ENCODE measurements at regions not wholly inside any gene's neighbourhood (a gene's known extent, or its start where the extent isn't known, plus 50 kb on each side); places are given as distances from the start of the nearest gene placed in this dataset.
A peak's percentile ranks its signal among the peaks of the same experiment; 100 is the strongest.

DNA sequence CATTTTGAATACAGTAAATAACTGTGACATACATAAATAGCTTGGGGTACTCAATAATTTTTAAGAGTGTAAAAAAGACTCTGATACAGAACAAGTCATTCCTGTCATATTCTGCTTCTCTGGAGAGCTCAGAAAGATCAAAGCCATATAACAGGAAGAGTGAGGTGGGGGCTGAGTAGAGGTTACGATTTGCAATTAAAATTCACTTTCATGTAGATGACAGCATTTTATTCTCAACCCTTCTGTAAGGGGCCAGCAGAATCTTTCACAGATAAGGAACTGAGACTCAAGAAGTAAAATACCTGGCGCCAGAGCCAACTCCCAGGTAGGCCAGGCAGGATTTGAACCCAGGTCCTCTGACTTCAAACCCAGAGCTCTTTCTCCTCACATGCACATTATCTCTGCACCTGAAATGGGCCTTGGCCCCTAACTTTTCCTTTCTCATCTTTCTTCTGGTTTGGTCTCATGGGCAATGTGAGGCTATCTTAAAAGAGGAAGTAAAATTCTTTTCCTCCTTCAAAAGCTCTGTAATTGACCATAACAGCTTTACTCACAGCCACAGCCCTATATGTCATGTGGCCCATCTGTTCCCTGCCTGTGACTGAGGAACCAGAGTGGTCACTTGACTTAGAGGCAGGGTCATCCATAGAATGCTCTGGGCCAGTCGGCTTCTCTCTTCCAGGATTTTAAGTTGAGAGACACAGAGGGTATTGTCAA lies 80.9 kb upstream of the SYT6 start:
- 45% methylated on average over 3 of the region's 3 CpGs for WGBS
- Histone ChIP-seq H3K27ac (ENCODE audit: low read depth in 1 of 2, low read length in 1 of 2) (no peak overlapping the region), H3K4me1 (ENCODE audit: control insufficient read depth in 2 of 2, insufficient read depth in 2 of 2, low read length in 2 of 2) (peaks cover 0 to 2% of the 10 kb centered on the region in 2 donors), H3K36me3 (ENCODE audit: control insufficient read depth in 2 of 2, insufficient read depth in 2 of 2, low read length in 1 of 2) (no peaks in the 10 kb centered on the region), H3K27me3 (ENCODE audit: control insufficient read depth in 2 of 2, insufficient read depth in 1 of 2, low read length in 1 of 2) (no peaks in the 10 kb centered on the region), H3K9me3 (ENCODE audit: control insufficient read depth in 2 of 2, insufficient read depth in 1 of 2, low read length in 1 of 2) (no peaks in the 10 kb centered on the region), H3K4me3 (ENCODE audit: low read length in 2 of 2) (no peak overlapping the region)
- peak in 1 of 9 donors; percentile 25 for DNase-seq (ENCODE audit: low read depth in 6 of 9, low spot score in 9 of 9)

- 91% methylated on average over 6 of the region's 6 CpGs for WGBS
- no peaks in the 10 kb centered on the region for H3K9me3 ChIP-seq (ENCODE audit: control insufficient read depth in 2 of 2, insufficient read depth in 1 of 2, low read length in 1 of 2)
- DNase-seq (ENCODE audit: low read depth in 6 of 9, low spot score in 9 of 9), result no peak
- H3K27me3 ChIP-seq (ENCODE audit: control insufficient read depth in 2 of 2, insufficient read depth in 1 of 2, low read length in 1 of 2), result no peaks in the 10 kb centered on the region
- no peaks in the 10 kb centered on the region for H3K36me3 ChIP-seq (ENCODE audit: control insufficient read depth in 2 of 2, insufficient read depth in 2 of 2, low read length in 1 of 2)
- no peak overlapping the region for H3K4me3 ChIP-seq (ENCODE audit: low read length in 2 of 2)
- peaks cover 0 to 2% of the 10 kb centered on the region in 2 donors for H3K4me1 ChIP-seq (ENCODE audit: control insufficient read depth in 2 of 2, insufficient read depth in 2 of 2, low read length in 2 of 2)
- H3K27ac ChIP-seq (ENCODE audit: low read depth in 1 of 2, low read length in 1 of 2), result no peak overlapping the region
These were observed 79.0 kb upstream of the SYT6 start for GRCh38 chr1:114232691-114233090.

DNA sequence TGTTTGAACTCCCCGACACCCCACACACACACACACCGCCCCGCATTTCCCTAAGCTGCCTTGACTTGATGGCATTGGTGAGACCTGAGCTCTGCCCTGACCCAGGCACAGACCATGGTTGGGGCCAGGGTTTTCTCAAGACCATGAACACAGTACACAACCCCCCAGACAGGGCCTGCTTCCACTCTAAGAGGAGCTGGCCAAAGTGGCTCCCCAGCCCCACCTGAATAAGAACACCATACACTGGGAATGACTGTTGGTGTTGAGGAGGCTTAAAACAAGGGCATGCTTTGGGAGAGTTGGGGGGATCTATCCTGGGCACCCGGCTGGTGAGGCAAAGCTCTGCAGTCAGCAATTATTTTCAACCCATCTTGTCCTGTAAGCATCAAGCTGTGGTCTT lies 77.6 kb upstream of the SYT6 start:
- 98% methylated on average over 4 of the region's 4 CpGs for WGBS
- DNase-seq (ENCODE audit: low read depth in 6 of 9, low spot score in 9 of 9), result no peak
- Histone ChIP-seq H3K4me3 (ENCODE audit: low read length in 2 of 2) (no peak overlapping the region), H3K4me1 (ENCODE audit: control insufficient read depth in 2 of 2, insufficient read depth in 2 of 2, low read length in 2 of 2) (peaks cover 0 to 2% of the 10 kb centered on the region in 2 donors), H3K27ac (ENCODE audit: low read depth in 1 of 2, low read length in 1 of 2) (no peak overlapping the region), H3K36me3 (ENCODE audit: control insufficient read depth in 2 of 2, insufficient read depth in 2 of 2, low read length in 1 of 2) (no peaks in the 10 kb centered on the region), H3K27me3 (ENCODE audit: control insufficient read depth in 2 of 2, insufficient read depth in 1 of 2, low read length in 1 of 2) (no peaks in the 10 kb centered on the region), H3K9me3 (ENCODE audit: control insufficient read depth in 2 of 2, insufficient read depth in 1 of 2, low read length in 1 of 2) (no peaks in the 10 kb centered on the region)

DNA sequence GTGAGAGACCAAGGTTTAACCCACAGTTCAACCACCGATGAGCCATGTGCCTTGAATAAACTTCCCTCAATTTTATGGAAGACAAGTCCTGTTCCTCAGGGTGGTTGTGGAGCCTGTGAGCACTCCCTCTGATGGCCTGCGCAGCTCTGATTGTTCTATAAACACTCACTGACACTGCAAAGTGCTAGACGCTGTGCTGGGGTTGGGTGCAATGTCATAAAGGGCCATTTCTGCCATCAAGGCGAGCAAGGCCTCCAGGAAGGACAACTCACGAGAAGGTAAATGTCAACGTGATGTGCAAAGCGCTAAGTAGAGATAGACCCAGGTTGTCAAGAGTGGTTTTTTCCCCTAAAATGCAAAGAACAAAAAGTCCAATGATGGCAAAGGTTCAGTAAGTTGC lies 75.7 kb upstream of the SYT6 start:
- H3K4me1 ChIP-seq (ENCODE audit: control insufficient read depth in 2 of 2, insufficient read depth in 2 of 2, low read length in 2 of 2), result peaks cover 0 to under 1% of the 10 kb centered on the region in 2 donors
- H3K36me3 ChIP-seq (ENCODE audit: control insufficient read depth in 2 of 2, insufficient read depth in 2 of 2, low read length in 1 of 2), result no peaks in the 10 kb centered on the region
- H3K27me3 ChIP-seq (ENCODE audit: control insufficient read depth in 2 of 2, insufficient read depth in 1 of 2, low read length in 1 of 2), result no peaks in the 10 kb centered on the region
- 98% methylated on average over 7 of the region's 7 CpGs for WGBS
- H3K4me3 ChIP-seq (ENCODE audit: low read length in 2 of 2), result no peak overlapping the region
- DNase-seq (ENCODE audit: low read depth in 6 of 9, low spot score in 9 of 9), result no peak
- no peak overlapping the region for H3K27ac ChIP-seq (ENCODE audit: low read depth in 1 of 2, low read length in 1 of 2)
- no peaks in the 10 kb centered on the region for H3K9me3 ChIP-seq (ENCODE audit: control insufficient read depth in 2 of 2, insufficient read depth in 1 of 2, low read length in 1 of 2)

DNA sequence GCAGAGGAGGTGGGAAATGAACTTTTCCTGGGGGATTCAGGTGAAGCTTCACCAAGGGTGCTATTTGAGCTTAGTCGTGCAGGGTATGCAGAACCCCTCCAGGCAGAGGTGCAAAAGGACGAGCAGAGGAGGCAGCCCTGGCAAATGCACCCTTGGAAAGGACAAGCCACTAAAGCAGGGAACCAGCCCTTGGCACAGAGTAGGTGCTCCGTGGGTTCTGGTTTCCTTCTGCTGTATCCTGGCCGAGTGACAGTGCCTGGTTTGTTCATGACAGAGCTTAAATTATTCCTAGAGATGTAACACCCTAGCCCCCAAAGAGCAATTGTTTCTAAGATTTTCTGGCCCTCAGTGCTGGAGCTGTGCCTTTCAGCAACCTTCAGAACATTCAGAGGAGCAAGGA lies 73.4 kb upstream of the SYT6 start:
- WGBS, result 69% methylated on average over 4 of the region's 4 CpGs
- H3K4me3 ChIP-seq (ENCODE audit: low read length in 2 of 2), result no peak overlapping the region
- DNase-seq (ENCODE audit: low read depth in 6 of 9, low spot score in 9 of 9), result no peak
- no peak overlapping the region for H3K27ac ChIP-seq (ENCODE audit: low read depth in 1 of 2, low read length in 1 of 2)
- H3K27me3 ChIP-seq (ENCODE audit: control insufficient read depth in 2 of 2, insufficient read depth in 1 of 2, low read length in 1 of 2), result no peaks in the 10 kb centered on the region
- H3K9me3 ChIP-seq (ENCODE audit: control insufficient read depth in 2 of 2, insufficient read depth in 1 of 2, low read length in 1 of 2), result no peaks in the 10 kb centered on the region
- no peaks in the 10 kb centered on the region for H3K36me3 ChIP-seq (ENCODE audit: control insufficient read depth in 2 of 2, insufficient read depth in 2 of 2, low read length in 1 of 2)
- H3K4me1 ChIP-seq (ENCODE audit: control insufficient read depth in 2 of 2, insufficient read depth in 2 of 2, low read length in 2 of 2), result no peaks in the 10 kb centered on the region

DNA sequence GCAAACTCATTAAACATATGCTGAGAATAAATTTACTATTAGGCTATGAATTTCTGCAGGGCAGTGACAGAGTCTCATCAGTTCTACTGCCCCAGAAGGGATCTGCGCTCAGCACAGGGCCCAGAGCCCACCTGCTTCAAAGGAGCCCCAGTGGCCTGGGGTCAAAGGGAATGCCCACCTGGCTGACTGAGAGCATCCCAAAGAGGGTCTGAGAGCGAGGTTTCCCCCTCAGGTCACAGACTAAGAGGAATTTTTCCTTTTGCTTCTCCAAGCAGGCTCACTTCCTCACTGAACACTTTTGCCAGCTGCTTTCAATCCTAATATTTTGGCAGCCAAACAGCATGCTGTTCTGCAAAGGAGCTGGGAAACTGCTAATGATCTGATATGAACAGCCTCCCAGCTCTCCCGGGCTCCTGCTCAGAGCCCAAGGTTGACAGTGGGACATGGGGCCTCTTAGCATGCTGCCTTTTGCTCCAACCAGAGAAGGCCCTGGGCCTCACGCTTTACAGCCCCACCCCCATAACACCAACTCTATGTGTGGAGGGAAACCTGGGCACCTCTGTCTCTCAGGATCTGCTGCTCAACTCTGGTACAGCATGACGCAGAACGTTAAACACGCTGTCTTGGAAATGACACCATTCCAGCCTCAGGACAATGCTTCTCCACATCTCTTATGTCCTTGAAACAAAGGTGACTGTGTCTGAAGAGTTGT lies 70.7 kb upstream of the SYT6 start:
- WGBS, result 95% methylated on average over 7 of the region's 7 CpGs
- no peaks in the 10 kb centered on the region for H3K27me3 ChIP-seq (ENCODE audit: control insufficient read depth in 2 of 2, insufficient read depth in 1 of 2, low read length in 1 of 2)
- no peak overlapping the region for H3K4me3 ChIP-seq (ENCODE audit: low read length in 2 of 2)
- no peak overlapping the region for H3K27ac ChIP-seq (ENCODE audit: low read depth in 1 of 2, low read length in 1 of 2)
- H3K36me3 ChIP-seq (ENCODE audit: control insufficient read depth in 2 of 2, insufficient read depth in 2 of 2, low read length in 1 of 2), result no peaks in the 10 kb centered on the region
- no peak for DNase-seq (ENCODE audit: low read depth in 6 of 9, low spot score in 9 of 9)
- no peaks in the 10 kb centered on the region for H3K4me1 ChIP-seq (ENCODE audit: control insufficient read depth in 2 of 2, insufficient read depth in 2 of 2, low read length in 2 of 2)
- no peaks in the 10 kb centered on the region for H3K9me3 ChIP-seq (ENCODE audit: control insufficient read depth in 2 of 2, insufficient read depth in 1 of 2, low read length in 1 of 2)

- DNase-seq (ENCODE audit: low read depth in 6 of 9, low spot score in 9 of 9), result no peak
- H3K27me3 ChIP-seq (ENCODE audit: control insufficient read depth in 2 of 2, insufficient read depth in 1 of 2, low read length in 1 of 2), result no peaks in the 10 kb centered on the region
- H3K27ac ChIP-seq (ENCODE audit: low read depth in 1 of 2, low read length in 1 of 2), result no peak overlapping the region
- H3K36me3 ChIP-seq (ENCODE audit: control insufficient read depth in 2 of 2, insufficient read depth in 2 of 2, low read length in 1 of 2), result no peaks in the 10 kb centered on the region
- WGBS, result 97% methylated on average over 4 of the region's 4 CpGs
- no peaks in the 10 kb centered on the region for H3K9me3 ChIP-seq (ENCODE audit: control insufficient read depth in 2 of 2, insufficient read depth in 1 of 2, low read length in 1 of 2)
- H3K4me1 ChIP-seq (ENCODE audit: control insufficient read depth in 2 of 2, insufficient read depth in 2 of 2, low read length in 2 of 2), result no peaks in the 10 kb centered on the region
- no peak overlapping the region for H3K4me3 ChIP-seq (ENCODE audit: low read length in 2 of 2)
These were observed 69.3 kb upstream of the SYT6 start for GRCh38 chr1:114222920-114223319.

- Histone ChIP-seq H3K27ac (ENCODE audit: low read depth in 1 of 2, low read length in 1 of 2) (no peak overlapping the region), H3K4me3 (ENCODE audit: low read length in 2 of 2) (no peak overlapping the region), H3K9me3 (ENCODE audit: control insufficient read depth in 2 of 2, insufficient read depth in 1 of 2, low read length in 1 of 2) (no peaks in the 10 kb centered on the region), H3K36me3 (ENCODE audit: control insufficient read depth in 2 of 2, insufficient read depth in 2 of 2, low read length in 1 of 2) (no peaks in the 10 kb centered on the region), H3K27me3 (ENCODE audit: control insufficient read depth in 2 of 2, insufficient read depth in 1 of 2, low read length in 1 of 2) (peaks cover 0 to 2% of the 10 kb centered on the region in 2 donors), H3K4me1 (ENCODE audit: control insufficient read depth in 2 of 2, insufficient read depth in 2 of 2, low read length in 2 of 2) (no peaks in the 10 kb centered on the region)
- no peak for DNase-seq (ENCODE audit: low read depth in 6 of 9, low spot score in 9 of 9)
- WGBS, result 69% methylated on average over 7 of the region's 7 CpGs
These were observed 65.7 kb upstream of the SYT6 start for GRCh38 chr1:114219172-114219868.
